HG03565 (cell line): ENCODE measurements at regions not wholly inside any gene's neighbourhood (a gene's known extent, or its start where the extent isn't known, plus 50 kb on each side); places are given as distances from the start of the nearest gene placed in this dataset.

Experiments used
- ATAC-seq: cut with Tn5 transposase; IDR thresholded peaks from one replicate; pipeline ENCODE4 v1.9.1; 2021; ENCODE audit warnings: mild to moderate bottlenecking, moderate library complexity; ENCODE audit not compliant: unreplicated experiment

- no peak for ATAC-seq
Observed at GRCh38 chr2:165033402-165033801, 78.1 kb upstream of the SLC38A11 start.

GRCh38 chr2:165032559-165032958 lies 77.2 kb upstream of the SLC38A11 start:
- no peak for ATAC-seq

- ATAC-seq = no peak
Observed at GRCh38 chr2:165024199-165024598, 68.9 kb upstream of the SLC38A11 start.

- no peak for ATAC-seq
Observed at GRCh38 chr2:165022781-165023180, 67.5 kb upstream of the SLC38A11 start.

- no peak for ATAC-seq
Observed at GRCh38 chr2:165017966-165018596, 62.8 kb upstream of the SLC38A11 start.

DNA sequence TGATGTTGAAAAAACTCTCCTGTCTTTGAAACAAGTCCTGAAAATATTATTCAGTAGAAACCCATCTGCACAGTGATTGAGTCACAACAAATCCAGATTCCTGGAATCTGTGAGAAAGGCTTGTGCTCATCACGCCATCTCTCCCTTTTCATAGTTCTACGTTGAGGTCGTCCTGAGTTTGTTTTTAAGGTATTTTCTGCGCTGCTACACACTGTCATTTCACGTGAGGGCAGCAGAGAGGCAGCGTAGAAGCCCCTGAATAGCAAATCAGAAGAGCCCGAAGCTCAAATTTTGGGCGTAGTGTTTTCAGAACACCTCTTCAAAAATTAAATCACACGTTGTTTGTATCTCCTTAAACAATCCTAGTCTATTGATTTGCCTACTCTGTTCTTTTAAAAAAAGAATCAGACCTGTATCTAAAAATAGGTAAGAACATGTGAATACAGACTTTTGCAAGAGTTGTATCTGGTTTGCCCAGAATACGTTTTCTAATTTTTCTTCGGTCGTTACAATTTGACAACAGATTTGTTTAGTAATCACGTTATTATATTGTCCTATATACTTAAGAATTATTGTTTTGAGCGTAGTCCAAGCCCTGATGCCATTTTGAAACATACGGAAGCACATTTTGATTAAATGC lies 61.6 kb upstream of the SLC38A11 start:
- peak; percentile 56 for ATAC-seq

DNA sequence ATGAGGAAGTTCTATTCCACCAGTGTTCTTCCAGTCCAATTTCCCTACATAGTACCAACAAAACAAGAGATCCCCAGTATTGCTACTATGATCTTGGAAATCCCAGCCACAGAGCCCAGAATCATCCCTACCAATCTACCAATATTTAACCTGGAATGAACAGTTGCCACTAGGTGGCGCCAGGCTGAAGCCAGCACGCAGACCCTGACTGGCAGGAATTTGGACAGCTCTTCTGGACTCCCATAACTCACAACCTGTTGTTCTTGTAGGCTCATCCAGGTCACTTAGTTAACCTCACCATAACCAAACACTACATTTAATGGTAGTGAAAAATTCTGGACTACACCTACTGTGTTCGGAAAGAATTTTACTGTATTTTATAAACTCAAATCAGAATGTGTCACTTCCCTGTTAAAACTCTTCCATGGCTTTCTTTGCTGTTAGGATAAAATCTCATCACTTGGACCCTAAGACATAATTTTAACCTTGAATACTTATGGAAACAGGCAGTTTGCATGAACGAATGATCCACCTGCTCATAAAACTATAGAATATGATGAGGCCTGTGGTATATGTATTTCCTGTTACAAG lies 59.8 kb upstream of the SLC38A11 start:
- ATAC-seq = peak; percentile 76

- peak; percentile 41 for ATAC-seq
Observed at GRCh38 chr2:165013944-165014619, 58.8 kb upstream of the SLC38A11 start.

DNA sequence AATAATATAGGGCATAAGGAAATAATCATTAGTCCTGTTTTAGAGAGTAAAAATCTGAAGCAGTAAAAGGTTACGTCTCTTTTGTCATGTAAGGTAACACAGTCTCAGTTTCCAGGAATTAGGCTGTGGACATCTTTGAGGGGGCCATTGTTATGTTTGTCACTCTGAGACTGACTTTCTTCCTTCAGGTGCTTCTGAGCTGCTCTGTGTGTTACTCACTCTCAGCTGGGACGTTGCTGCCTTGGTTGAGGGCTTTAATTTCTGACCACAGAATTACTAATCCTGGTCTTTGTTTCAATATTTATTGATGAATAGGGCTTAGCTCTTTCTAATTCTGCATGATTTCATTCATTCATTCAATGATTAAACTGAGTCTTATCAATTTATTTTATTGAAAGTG lies 55.9 kb upstream of the SLC38A11 start:
- no peak for ATAC-seq

GRCh38 chr2:165010556-165010955 lies 55.2 kb upstream of the SLC38A11 start:
- no peak for ATAC-seq

GRCh38 chr2:165009466-165009865 lies 54.1 kb upstream of the SLC38A11 start:
- ATAC-seq = no peak

GRCh38 chr2:165008730-165009315 lies 53.5 kb upstream of the SLC38A11 start:
- ATAC-seq = no peak

GRCh38 chr2:165007161-165007744 lies 51.9 kb upstream of the SLC38A11 start:
- no peak for ATAC-seq
